ENCODE measurements at regions not wholly inside any gene's neighbourhood (a gene's known extent, or its start where the extent isn't known, plus 50 kb on each side); places are given as distances from the start of the nearest gene placed in this dataset.

DNA sequence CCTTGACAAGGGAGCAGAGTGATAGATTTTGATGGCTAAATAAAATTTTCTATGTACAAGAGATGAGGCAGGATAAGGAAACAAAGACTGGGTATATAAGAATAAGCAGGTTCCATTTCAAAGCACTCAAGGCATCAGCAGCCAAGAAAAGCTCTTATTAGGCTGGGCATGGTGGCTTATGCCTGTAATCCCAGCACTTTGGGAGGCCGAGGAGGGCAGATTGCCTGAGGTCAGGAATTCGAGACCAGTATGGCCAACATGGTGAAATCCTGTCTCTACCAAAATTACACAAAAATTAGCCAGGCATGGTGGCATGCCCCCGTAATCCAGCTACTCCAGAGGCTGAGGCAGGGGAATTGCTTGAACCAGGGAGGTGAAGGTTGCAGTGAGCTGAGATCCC, 563.4 kb upstream of the CCDC179 start:
- Histone ChIP-seq H3K36me3 (ENCODE audit: control insufficient read depth in 1 of 2, insufficient read depth in 2 of 2, low read depth in 1 of 2, low read length in 2 of 2) (no peaks in the 10 kb centered on the region), H4K91ac (ENCODE audit: low read length) (no peak overlapping the region), H2BK120ac (ENCODE audit: low read depth, low read length) (no peak overlapping the region), H2AK5ac (ENCODE audit: low read length, severe bottlenecking) (no peak overlapping the region), H2BK15ac (ENCODE audit: low read depth, poor library complexity, severe bottlenecking) (no peak overlapping the region), H3K4me3 (ENCODE audit: insufficient read depth in 1 of 2, low read depth in 1 of 2, low read length in 2 of 2) (no peak overlapping the region), H3K23ac (ENCODE audit: low read length in 2 of 2) (no peak overlapping the region), H3K9ac (ENCODE audit: low read length) (no peak overlapping the region), H4K8ac (ENCODE audit: low read length) (no peak overlapping the region), H3K4me2 (ENCODE audit: low read length, poor library complexity, severe bottlenecking) (no peak overlapping the region), H3K4me1 (ENCODE audit: control insufficient read depth, insufficient read depth, low read depth, low read length) (no peaks in the 10 kb centered on the region), H3K14ac (ENCODE audit: low read length in 2 of 2) (no peak overlapping the region), H3K4ac (ENCODE audit: low read depth in 1 of 2, low read length in 2 of 2) (no peak overlapping the region), H3K27ac (ENCODE audit: low read length, poor library complexity, severe bottlenecking) (no peak overlapping the region), H3K79me1 (replicated peaks; ENCODE audit: low read length, poor library complexity, severe bottlenecking) (no peaks in the 10 kb centered on the region), H2BK5ac (ENCODE audit: low read depth, low read length, poor library complexity, severe bottlenecking) (no peak overlapping the region), H3K27me3 (ENCODE audit: control insufficient read depth in 1 of 2, insufficient read depth in 1 of 2, low read length in 2 of 2) (no peaks in the 10 kb centered on the region), H2AFZ (ENCODE audit: low read depth, low read length) (no peak overlapping the region), H3K18ac (ENCODE audit: low read depth in 1 of 2, low read length in 2 of 2) (no peak overlapping the region), H2BK12ac (ENCODE audit: low read length in 2 of 2) (no peak overlapping the region), H3K9me3 (ENCODE audit: control insufficient read depth, low read length) (no peaks in the 10 kb centered on the region)
- WGBS = 100% methylated on average over 2 of the region's 3 CpGs
- DNase-seq = no peak

DNA sequence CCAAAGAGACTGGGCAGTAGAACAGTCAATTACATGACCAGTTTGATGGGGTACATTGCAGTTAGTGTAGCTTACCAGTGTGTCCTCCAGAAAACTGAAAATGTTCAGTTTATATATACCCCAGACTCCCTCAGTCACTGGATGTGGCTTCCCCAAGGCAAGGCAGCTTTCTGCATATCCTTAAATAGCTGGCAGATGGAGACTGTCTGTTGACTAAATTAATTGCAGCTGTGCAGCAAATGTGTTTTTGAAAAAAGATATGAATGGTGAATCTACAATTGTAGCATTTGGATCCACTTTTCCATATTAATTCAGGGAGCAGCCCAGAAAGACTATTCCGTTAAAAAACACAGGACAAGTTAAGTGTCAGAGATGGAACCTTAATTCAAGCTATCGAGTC, 565.1 kb upstream of the CCDC179 start:
- Histone ChIP-seq H2BK5ac (ENCODE audit: low read depth, low read length, poor library complexity, severe bottlenecking) (no peak overlapping the region), H2AK5ac (ENCODE audit: low read length, severe bottlenecking) (no peak overlapping the region), H3K27ac (ENCODE audit: low read length, poor library complexity, severe bottlenecking) (no peak overlapping the region), H2AFZ (ENCODE audit: low read depth, low read length) (no peak overlapping the region), H3K4ac (ENCODE audit: low read depth in 1 of 2, low read length in 2 of 2) (no peak overlapping the region), H4K91ac (ENCODE audit: low read length) (no peak overlapping the region), H3K36me3 (ENCODE audit: control insufficient read depth in 1 of 2, insufficient read depth in 2 of 2, low read depth in 1 of 2, low read length in 2 of 2) (no peaks in the 10 kb centered on the region), H3K23ac (ENCODE audit: low read length in 2 of 2) (no peak overlapping the region), H3K18ac (ENCODE audit: low read depth in 1 of 2, low read length in 2 of 2) (no peak overlapping the region), H3K9me3 (ENCODE audit: control insufficient read depth, low read length) (peaks cover 4% of the 10 kb centered on the region), H3K4me1 (ENCODE audit: control insufficient read depth, insufficient read depth, low read depth, low read length) (no peaks in the 10 kb centered on the region), H2BK12ac (ENCODE audit: low read length in 2 of 2) (no peak overlapping the region), H4K8ac (ENCODE audit: low read length) (no peak overlapping the region), H3K4me3 (ENCODE audit: insufficient read depth in 1 of 2, low read depth in 1 of 2, low read length in 2 of 2) (no peak overlapping the region), H3K14ac (ENCODE audit: low read length in 2 of 2) (no peak overlapping the region), H3K4me2 (ENCODE audit: low read length, poor library complexity, severe bottlenecking) (no peak overlapping the region), H3K9ac (ENCODE audit: low read length) (no peak overlapping the region), H2BK120ac (ENCODE audit: low read depth, low read length) (no peak overlapping the region), H3K79me1 (replicated peaks; ENCODE audit: low read length, poor library complexity, severe bottlenecking) (no peaks in the 10 kb centered on the region), H3K27me3 (ENCODE audit: control insufficient read depth in 1 of 2, insufficient read depth in 1 of 2, low read length in 2 of 2) (no peaks in the 10 kb centered on the region), H2BK15ac (ENCODE audit: low read depth, poor library complexity, severe bottlenecking) (no peak overlapping the region)
- no peak for DNase-seq
- WGBS = 95% methylated on average over 2 of the region's 2 CpGs

DNA sequence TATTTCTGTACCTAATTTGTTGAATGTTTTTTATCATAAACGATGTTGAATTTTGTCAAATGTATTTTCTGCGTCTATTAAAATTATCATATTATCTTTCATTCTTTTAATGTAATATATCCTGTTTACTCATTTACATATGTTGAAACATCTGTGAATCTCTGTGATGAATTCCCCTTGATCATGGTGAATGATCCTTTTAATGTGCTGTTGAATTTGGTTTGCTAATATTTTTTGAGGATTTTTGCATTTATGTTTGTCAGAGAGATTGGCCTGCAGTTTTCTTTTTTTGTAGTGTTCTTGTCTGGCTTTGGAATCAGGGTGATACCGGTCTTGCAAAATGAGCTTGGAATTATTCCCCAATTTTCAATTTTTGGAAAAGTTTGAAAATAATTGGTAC, 569.3 kb upstream of the CCDC179 start:
- Histone ChIP-seq H3K18ac (ENCODE audit: low read depth in 1 of 2, low read length in 2 of 2) (no peak overlapping the region), H2BK12ac (ENCODE audit: low read length in 2 of 2) (no peak overlapping the region), H3K9me3 (ENCODE audit: control insufficient read depth, low read length) (peaks cover 4% of the 10 kb centered on the region), H2BK120ac (ENCODE audit: low read depth, low read length) (no peak overlapping the region), H3K23ac (ENCODE audit: low read length in 2 of 2) (no peak overlapping the region), H3K27me3 (ENCODE audit: control insufficient read depth in 1 of 2, insufficient read depth in 1 of 2, low read length in 2 of 2) (no peaks in the 10 kb centered on the region), H3K36me3 (ENCODE audit: control insufficient read depth in 1 of 2, insufficient read depth in 2 of 2, low read depth in 1 of 2, low read length in 2 of 2) (no peaks in the 10 kb centered on the region), H4K91ac (ENCODE audit: low read length) (no peak overlapping the region), H3K14ac (ENCODE audit: low read length in 2 of 2) (no peak overlapping the region), H2BK15ac (ENCODE audit: low read depth, poor library complexity, severe bottlenecking) (no peak overlapping the region), H3K4me2 (ENCODE audit: low read length, poor library complexity, severe bottlenecking) (no peak overlapping the region), H4K8ac (ENCODE audit: low read length) (no peak overlapping the region), H3K4ac (ENCODE audit: low read depth in 1 of 2, low read length in 2 of 2) (no peak overlapping the region), H3K27ac (ENCODE audit: low read length, poor library complexity, severe bottlenecking) (no peak overlapping the region), H3K9ac (ENCODE audit: low read length) (no peak overlapping the region), H3K4me1 (ENCODE audit: control insufficient read depth, insufficient read depth, low read depth, low read length) (no peaks in the 10 kb centered on the region), H2AFZ (ENCODE audit: low read depth, low read length) (no peak overlapping the region), H2BK5ac (ENCODE audit: low read depth, low read length, poor library complexity, severe bottlenecking) (no peak overlapping the region), H2AK5ac (ENCODE audit: low read length, severe bottlenecking) (no peak overlapping the region), H3K4me3 (ENCODE audit: insufficient read depth in 1 of 2, low read depth in 1 of 2, low read length in 2 of 2) (no peak overlapping the region), H3K79me1 (replicated peaks; ENCODE audit: low read length, poor library complexity, severe bottlenecking) (no peaks in the 10 kb centered on the region)
- no peak for DNase-seq
- WGBS = 88% methylated on average over 1 of the region's 3 CpGs

DNA sequence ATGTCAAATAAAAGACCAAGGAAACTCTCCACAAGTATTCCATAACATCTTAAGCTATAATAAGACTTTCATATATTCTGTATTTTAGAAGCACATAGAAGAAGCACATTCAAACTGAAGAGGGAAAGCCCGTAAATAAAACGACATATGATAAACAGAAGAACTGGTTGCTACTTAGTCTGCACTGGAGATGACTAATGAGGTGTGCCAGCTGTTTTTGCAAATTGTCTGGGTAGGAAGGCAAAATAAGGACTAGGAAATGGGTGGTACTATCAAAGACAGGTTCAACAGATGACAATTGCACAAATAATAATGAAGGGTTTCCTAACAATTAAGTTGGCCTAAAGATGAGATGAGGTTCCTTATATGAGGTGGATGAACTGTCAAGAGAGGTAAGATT, 593.2 kb upstream of the CCDC179 start:
- Histone ChIP-seq H3K4me2 (ENCODE audit: low read length, poor library complexity, severe bottlenecking) (no peak overlapping the region), H4K91ac (ENCODE audit: low read length) (no peak overlapping the region), H3K9me3 (ENCODE audit: control insufficient read depth, low read length) (peaks cover 9% of the 10 kb centered on the region), H3K4ac (ENCODE audit: low read depth in 1 of 2, low read length in 2 of 2) (no peak overlapping the region), H3K79me1 (replicated peaks; ENCODE audit: low read length, poor library complexity, severe bottlenecking) (no peaks in the 10 kb centered on the region), H3K36me3 (ENCODE audit: control insufficient read depth in 1 of 2, insufficient read depth in 2 of 2, low read depth in 1 of 2, low read length in 2 of 2) (no peaks in the 10 kb centered on the region), H3K14ac (ENCODE audit: low read length in 2 of 2) (no peak overlapping the region), H3K9ac (ENCODE audit: low read length) (no peak overlapping the region), H2BK15ac (ENCODE audit: low read depth, poor library complexity, severe bottlenecking) (no peak overlapping the region), H3K4me3 (ENCODE audit: insufficient read depth in 1 of 2, low read depth in 1 of 2, low read length in 2 of 2) (no peak overlapping the region), H3K23ac (ENCODE audit: low read length in 2 of 2) (no peak overlapping the region), H3K27me3 (ENCODE audit: control insufficient read depth in 1 of 2, insufficient read depth in 1 of 2, low read length in 2 of 2) (no peaks in the 10 kb centered on the region), H2AK5ac (ENCODE audit: low read length, severe bottlenecking) (no peak overlapping the region), H4K8ac (ENCODE audit: low read length) (no peak overlapping the region), H2AFZ (ENCODE audit: low read depth, low read length) (no peak overlapping the region), H3K27ac (ENCODE audit: low read length, poor library complexity, severe bottlenecking) (no peak overlapping the region), H2BK12ac (ENCODE audit: low read length in 2 of 2) (no peak overlapping the region), H2BK5ac (ENCODE audit: low read depth, low read length, poor library complexity, severe bottlenecking) (no peak overlapping the region), H3K18ac (ENCODE audit: low read depth in 1 of 2, low read length in 2 of 2) (no peak overlapping the region), H3K4me1 (ENCODE audit: control insufficient read depth, insufficient read depth, low read depth, low read length) (no peaks in the 10 kb centered on the region), H2BK120ac (ENCODE audit: low read depth, low read length) (no peak overlapping the region)
- 87% methylated on average over 2 of the region's 2 CpGs for whole genome bisulfite sequencing
- no peak for DNase-seq
